A673 (cell line): ENCODE measurements at regions not wholly inside any gene's neighbourhood (a gene's known extent, or its start where the extent isn't known, plus 50 kb on each side); places are given as distances from the start of the nearest gene placed in this dataset.

Experiments
- EZH2 ChIP-seq: fragments of 200-600 bp; sonication (generic); IDR thresholded peaks from 2 replicates; pipeline ENCODE4 v1.6.1; 2017; ENCODE audit warnings: borderline replicate concordance, low read depth, mild to moderate bottlenecking, mixed read lengths, antibody characterized with exemption, low read length; ENCODE audit not compliant: poor library complexity, severe bottlenecking
- TF ChIP-seq, protein P1 (sequence below): fragments of 300-800, 200-600 bp; sonication (generic); conservative IDR thresholded peaks from 2 replicates; pipeline ENCODE4 v1.5.1; 2017; ENCODE audit warnings: low read depth, mild to moderate bottlenecking, antibody characterized with exemption, low read length, moderate library complexity, mixed read lengths

DNA sequence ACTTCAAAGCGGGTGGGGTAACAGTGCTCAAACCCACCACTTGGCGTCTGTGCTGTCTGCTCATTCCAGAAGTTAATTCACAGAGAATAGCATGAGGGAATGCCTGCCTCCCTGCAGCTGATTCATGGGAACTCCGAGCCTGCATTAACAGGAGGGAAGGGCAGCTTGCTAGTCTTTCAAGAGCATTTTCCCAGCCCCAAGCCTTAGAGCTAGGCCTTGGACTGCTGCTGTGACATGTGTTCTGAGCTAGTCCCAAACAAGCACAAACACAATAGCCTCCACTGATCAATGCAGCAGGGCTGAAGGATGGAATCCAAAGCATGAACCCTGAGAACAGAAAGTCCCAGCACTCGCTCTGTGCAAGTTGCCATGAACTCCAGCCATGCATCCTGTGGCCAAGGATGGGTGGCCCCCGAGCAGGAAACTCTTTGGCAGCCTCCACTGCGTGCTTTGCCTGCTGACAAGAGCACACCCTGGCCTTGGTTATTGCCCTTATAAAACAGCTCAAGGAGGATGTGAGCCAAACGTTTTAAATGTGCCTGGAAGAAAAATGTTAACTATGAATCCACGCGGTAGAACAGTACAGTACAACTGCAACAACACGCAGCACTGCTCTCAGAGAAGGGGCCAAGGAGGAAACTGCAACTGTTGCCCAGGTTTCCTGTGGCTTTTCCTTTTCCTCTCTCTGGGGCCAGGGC is 653.1 kb upstream of the KLF4 start:
- TF ChIP-seq EZH2, result no peak
- TF ChIP-seq, protein P1, sequence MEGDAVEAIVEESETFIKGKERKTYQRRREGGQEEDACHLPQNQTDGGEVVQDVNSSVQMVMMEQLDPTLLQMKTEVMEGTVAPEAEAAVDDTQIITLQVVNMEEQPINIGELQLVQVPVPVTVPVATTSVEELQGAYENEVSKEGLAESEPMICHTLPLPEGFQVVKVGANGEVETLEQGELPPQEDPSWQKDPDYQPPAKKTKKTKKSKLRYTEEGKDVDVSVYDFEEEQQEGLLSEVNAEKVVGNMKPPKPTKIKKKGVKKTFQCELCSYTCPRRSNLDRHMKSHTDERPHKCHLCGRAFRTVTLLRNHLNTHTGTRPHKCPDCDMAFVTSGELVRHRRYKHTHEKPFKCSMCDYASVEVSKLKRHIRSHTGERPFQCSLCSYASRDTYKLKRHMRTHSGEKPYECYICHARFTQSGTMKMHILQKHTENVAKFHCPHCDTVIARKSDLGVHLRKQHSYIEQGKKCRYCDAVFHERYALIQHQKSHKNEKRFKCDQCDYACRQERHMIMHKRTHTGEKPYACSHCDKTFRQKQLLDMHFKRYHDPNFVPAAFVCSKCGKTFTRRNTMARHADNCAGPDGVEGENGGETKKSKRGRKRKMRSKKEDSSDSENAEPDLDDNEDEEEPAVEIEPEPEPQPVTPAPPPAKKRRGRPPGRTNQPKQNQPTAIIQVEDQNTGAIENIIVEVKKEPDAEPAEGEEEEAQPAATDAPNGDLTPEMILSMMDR, result no peak
